ENCODE measurements at regions not wholly inside any gene's neighbourhood (a gene's known extent, or its start where the extent isn't known, plus 50 kb on each side); places are given as distances from the start of the nearest gene placed in this dataset.

- ChIA-PET CTCF (no interaction called here), POLR2A (ENCODE audit: low non-redundant PET) (no interaction called here)
- TF ChIP-seq, protein P1, sequence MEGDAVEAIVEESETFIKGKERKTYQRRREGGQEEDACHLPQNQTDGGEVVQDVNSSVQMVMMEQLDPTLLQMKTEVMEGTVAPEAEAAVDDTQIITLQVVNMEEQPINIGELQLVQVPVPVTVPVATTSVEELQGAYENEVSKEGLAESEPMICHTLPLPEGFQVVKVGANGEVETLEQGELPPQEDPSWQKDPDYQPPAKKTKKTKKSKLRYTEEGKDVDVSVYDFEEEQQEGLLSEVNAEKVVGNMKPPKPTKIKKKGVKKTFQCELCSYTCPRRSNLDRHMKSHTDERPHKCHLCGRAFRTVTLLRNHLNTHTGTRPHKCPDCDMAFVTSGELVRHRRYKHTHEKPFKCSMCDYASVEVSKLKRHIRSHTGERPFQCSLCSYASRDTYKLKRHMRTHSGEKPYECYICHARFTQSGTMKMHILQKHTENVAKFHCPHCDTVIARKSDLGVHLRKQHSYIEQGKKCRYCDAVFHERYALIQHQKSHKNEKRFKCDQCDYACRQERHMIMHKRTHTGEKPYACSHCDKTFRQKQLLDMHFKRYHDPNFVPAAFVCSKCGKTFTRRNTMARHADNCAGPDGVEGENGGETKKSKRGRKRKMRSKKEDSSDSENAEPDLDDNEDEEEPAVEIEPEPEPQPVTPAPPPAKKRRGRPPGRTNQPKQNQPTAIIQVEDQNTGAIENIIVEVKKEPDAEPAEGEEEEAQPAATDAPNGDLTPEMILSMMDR (conservative IDR thresholded peaks at IDR 0.05; ENCODE audit: low read depth) = no peak
- DNase-seq (ENCODE audit: low spot score) = no peak
- H3K27ac ChIP-seq = no peak overlapping the region
These were observed 61.6 kb upstream of the TMEM33 start for GRCh38 chr4:41873380-41874295.

DNA sequence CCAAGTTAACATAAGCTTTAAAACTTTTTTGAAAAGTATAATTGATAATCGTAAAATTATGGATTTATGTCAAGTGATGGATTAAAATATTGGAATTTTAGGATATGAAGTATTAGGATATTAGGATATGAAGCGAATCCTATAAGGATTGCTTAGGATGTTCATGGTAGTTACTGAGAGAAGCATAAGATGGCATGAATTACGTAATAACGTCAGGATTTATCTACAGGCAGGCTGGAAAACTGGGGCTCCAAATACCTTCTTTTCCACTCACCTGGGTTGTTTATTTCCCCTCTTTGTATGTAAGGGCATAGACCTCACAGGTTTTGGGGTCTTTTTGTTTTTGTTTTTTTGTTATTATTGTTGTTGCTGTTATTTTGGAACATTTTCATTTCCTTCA, 65.2 kb upstream of the TMEM33 start:
- no peak for DNase-seq (ENCODE audit: low spot score)
- no peak overlapping the region for H3K27ac ChIP-seq
- ChIA-PET POLR2A (ENCODE audit: low non-redundant PET) (no interaction called here), CTCF (no interaction called here)
- TF ChIP-seq, protein P1 (conservative IDR thresholded peaks at IDR 0.05; ENCODE audit: low read depth) = no peak

- DNase-seq (ENCODE audit: low spot score) = no peak
- H3K27ac ChIP-seq = no peak overlapping the region
- POLR2A ChIA-PET (ENCODE audit: low non-redundant PET) = no interaction called here
- TF ChIP-seq, protein P1 (conservative IDR thresholded peaks at IDR 0.05; ENCODE audit: low read depth) = no peak
- CTCF ChIA-PET = no interaction called here
These were observed 68.2 kb upstream of the TMEM33 start for GRCh38 chr4:41866799-41867677.

DNA sequence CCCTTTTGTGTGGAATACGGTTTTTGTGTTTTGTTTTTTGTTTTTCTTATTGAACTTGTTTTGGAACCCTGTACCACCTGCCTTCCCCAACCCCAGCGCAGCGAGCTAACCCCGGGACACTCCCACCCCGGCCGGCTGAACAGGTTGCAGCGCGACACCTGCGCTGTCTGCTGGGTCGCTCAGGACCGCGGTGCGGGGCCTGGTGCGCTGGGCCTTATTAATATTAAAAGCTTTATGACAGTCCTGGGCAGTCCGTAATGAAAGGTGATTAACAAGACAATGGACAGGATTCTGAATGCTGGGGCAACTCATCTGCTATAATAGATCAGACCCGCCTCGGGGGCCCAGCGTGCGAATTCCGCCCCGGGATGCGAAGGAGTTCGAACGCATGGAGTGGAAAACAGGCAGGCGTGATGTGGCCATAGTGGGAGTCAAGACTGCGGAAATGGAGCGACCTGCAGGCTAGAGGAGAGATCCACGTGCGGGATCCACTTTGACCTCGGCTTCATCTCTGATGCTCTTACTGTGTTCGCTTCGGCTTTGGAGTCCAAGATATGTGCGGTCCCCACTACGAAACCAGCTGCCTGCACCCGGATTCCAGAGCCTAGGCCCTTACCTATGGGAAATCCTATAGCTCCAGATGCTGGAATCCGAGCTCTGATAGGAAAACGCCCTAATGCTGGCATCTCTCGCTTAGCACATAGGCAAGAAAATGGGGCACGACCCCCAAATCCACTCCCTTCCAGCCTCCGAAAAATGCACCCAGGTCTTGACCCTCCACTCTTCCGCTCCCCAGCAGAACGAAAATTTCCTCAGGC, 69.0 kb upstream of the TMEM33 start:
- TF ChIP-seq, protein P1 (conservative IDR thresholded peaks at IDR 0.05; ENCODE audit: low read depth) = no peak
- H3K27ac ChIP-seq = no peak overlapping the region
- no peak for DNase-seq (ENCODE audit: low spot score)
- ChIA-PET POLR2A (ENCODE audit: low non-redundant PET) (no interaction called here), CTCF (interaction anchor here (0.6 kb wide), 1 partner anchor 172 kb away, joined by 3 read pairs; no protein-coding TSS in a partner anchor)

DNA sequence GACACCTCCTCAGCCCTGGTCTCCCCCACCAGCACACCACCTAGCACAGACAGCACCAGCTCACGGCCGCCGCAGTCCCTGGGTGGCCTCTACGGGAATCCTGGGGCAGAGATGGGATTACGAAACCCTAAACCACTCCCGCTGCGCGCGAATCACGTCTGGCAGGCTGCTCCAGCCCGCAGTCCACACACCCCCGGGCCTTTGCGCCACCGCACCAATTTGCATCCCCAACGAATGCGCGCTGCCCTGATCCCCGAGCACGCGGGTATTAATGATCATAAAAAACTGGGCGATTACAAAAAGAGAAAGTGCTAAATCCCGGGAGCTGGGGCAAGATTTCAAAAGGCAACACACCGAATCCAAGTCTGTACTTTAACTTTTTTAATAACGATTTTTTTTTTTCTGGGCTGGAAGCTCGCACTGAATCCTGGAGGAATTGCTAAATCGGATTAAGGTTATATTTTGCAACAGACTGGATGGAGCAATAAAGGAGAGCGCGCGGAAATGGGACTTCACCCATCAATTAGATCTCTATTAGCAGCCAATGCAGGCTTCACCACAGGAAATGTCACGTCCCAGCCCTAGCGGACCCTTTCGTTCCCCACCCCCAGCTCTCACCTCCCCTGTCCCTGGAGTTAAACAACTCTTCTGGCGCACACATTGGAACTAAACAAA, 69.8 kb upstream of the TMEM33 start:
- CTCF ChIA-PET = interaction anchor here (0.6 kb wide), 1 partner anchor 172 kb away, joined by 3 read pairs; no protein-coding TSS in a partner anchor
- DNase-seq (ENCODE audit: low spot score) = no peak
- no peak overlapping the region for H3K27ac ChIP-seq
- TF ChIP-seq, protein P1 (conservative IDR thresholded peaks at IDR 0.05; ENCODE audit: low read depth) = no peak
- POLR2A ChIA-PET (ENCODE audit: low non-redundant PET) = no interaction called here
